OCI-LY3 (cell line): ENCODE measurements at regions not wholly inside any gene's neighbourhood (a gene's known extent, or its start where the extent isn't known, plus 50 kb on each side); places are given as distances from the start of the nearest gene placed in this dataset.

Source experiments
- CTCF ChIP-seq: fragments of 200-600, 300-600 bp; sonication (generic); IDR thresholded peaks from 2 replicates; pipeline ENCODE4 v1.5.1; 2014; ENCODE audit warnings: antibody characterized with exemption, low read length, low read depth
- EZH2phosphoT487 ChIP-seq: fragments of 200-600 bp; shearing (Covaris generic); IDR thresholded peaks from 2 replicates; pipeline ENCODE4 v1.6.1; 2018; ENCODE audit warnings: antibody characterized with exemption, mixed run types, low read depth

- TF ChIP-seq CTCF (no peak), EZH2phosphoT487 (no peak)
Observed at GRCh38 chr4:85132570-85132969, 166.1 kb upstream of the WDFY3 start.
